Suprapubic skin (tissue), 4 donors: ENCODE measurements at regions not wholly inside any gene's neighbourhood (a gene's known extent, or its start where the extent isn't known, plus 50 kb on each side); places are given as distances from the start of the nearest gene placed in this dataset.
"Not testable (repeated sequence)": the region's sequence is repeated elsewhere in the genome, so short reads cannot be mapped to it uniquely, and the experiment has no call there.

Source experiments
- DNase-seq, 2 donors: peaks; one replicate each; pipeline ENCODE4 v3.0.0-alpha.2; 2019; ENCODE audit warnings: low spot score in 2 of 2
- H3K27ac ChIP-seq: fragments of 200-600 bp; sonication (generic); one replicate; pipeline ENCODE4 v1.5.1; 2019
- H3K27me3 ChIP-seq: fragments of 200-600 bp; sonication (generic); one replicate; pipeline ENCODE4 v1.5.1; 2019
- H3K36me3 ChIP-seq: fragments of 200-600 bp; sonication (generic); one replicate; pipeline ENCODE4 v1.5.1; 2019
- H3K4me1 ChIP-seq: fragments of 200-600 bp; sonication (generic); one replicate; pipeline ENCODE4 v1.5.1; 2019
- H3K4me3 ChIP-seq: fragments of 200-600 bp; sonication (generic); one replicate; pipeline ENCODE4 v1.5.1; 2019; ENCODE audit warnings: mild to moderate bottlenecking
- H3K9me3 ChIP-seq: fragments of 200-600 bp; sonication (generic); one replicate; pipeline ENCODE4 v1.5.1; 2019
- EP300 ChIP-seq: sonication (generic); formaldehyde crosslinking; IDR thresholded peaks from one replicate; pipeline ENCODE4 v1.6.1; 2017; ENCODE audit warnings: antibody characterized with exemption
- POLR2A ChIP-seq, 2 donors: fragments of 450-650 bp; IDR thresholded peaks; one replicate each; pipeline ENCODE4 v1.6.1; 2017; ENCODE audit warnings: antibody characterized with exemption in 2 of 2, mild to moderate bottlenecking in 2 of 2, moderate library complexity in 2 of 2
- POLR2AphosphoS5 ChIP-seq, 3 donors: sonication (generic); formaldehyde crosslinking; IDR thresholded peaks; one replicate each; pipeline ENCODE4 v1.6.1; 2017; ENCODE audit warnings: antibody characterized with exemption in 3 of 3
- WGBS: methylation state at CpG from one replicate; pipeline ENCODE4 v1.1.5; 2018; 5-methylcytosine and 5-hydroxymethylcytosine counted together
- TF ChIP-seq, protein P1 (sequence below), 2 donors: fragments of 200-600 bp in 1 of 2; fragments of 450-650 bp in 1 of 2; sonication (generic) in 1 of 2; IDR thresholded peaks; one replicate each; pipeline ENCODE4 v1.5.1; 2016 to 2019; ENCODE audit warnings: antibody characterized with exemption in 2 of 2, mild to moderate bottlenecking in 1 of 2, moderate library complexity in 1 of 2

DNA sequence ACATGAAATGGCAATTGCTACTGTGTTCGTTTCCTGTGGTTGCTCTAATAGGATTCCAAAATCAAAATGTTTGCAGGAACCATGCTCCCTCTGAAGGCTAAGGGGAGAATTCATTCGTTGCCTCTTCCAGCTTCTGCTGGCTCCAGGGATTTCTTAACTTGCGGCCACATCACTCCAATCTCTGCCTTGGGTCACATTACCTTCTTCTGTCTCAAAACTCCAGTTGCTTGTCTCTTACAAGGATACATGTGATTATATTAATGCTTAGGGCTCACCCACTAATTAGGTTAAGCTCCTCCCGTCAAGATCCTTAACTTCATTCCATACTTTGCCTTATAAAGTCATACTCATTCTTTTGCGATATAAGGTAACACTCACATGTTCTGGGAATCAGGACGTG, 208.4 kb downstream of the RBM46 start:
- Histone ChIP-seq H3K4me3 (no peak overlapping the region), H3K36me3 (no peaks in the 10 kb centered on the region), H3K4me1 (no peaks in the 10 kb centered on the region), H3K9me3 (no peaks in the 10 kb centered on the region), H3K27me3 (no peaks in the 10 kb centered on the region), H3K27ac (no peak overlapping the region)
- WGBS: 80% methylated on average over 6 of the region's 6 CpGs
- no peak for DNase-seq
- no peak for TF ChIP-seq POLR2A (IDR thresholded peaks at IDR 0.05)
- no peak for TF ChIP-seq EP300
- TF ChIP-seq, protein P1, sequence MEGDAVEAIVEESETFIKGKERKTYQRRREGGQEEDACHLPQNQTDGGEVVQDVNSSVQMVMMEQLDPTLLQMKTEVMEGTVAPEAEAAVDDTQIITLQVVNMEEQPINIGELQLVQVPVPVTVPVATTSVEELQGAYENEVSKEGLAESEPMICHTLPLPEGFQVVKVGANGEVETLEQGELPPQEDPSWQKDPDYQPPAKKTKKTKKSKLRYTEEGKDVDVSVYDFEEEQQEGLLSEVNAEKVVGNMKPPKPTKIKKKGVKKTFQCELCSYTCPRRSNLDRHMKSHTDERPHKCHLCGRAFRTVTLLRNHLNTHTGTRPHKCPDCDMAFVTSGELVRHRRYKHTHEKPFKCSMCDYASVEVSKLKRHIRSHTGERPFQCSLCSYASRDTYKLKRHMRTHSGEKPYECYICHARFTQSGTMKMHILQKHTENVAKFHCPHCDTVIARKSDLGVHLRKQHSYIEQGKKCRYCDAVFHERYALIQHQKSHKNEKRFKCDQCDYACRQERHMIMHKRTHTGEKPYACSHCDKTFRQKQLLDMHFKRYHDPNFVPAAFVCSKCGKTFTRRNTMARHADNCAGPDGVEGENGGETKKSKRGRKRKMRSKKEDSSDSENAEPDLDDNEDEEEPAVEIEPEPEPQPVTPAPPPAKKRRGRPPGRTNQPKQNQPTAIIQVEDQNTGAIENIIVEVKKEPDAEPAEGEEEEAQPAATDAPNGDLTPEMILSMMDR (IDR thresholded peaks at IDR 0.05): no peak
- TF ChIP-seq POLR2AphosphoS5 (IDR thresholded peaks at IDR 0.05): no peak

GRCh38 chr4:154997866-154998265, 210.6 kb upstream of the NPY2R start:
- H3K4me3 ChIP-seq, H3K9me3 ChIP-seq: not testable (repeated sequence)

GRCh38 chr4:154998284-154998683, 210.2 kb upstream of the NPY2R start:
- 81% methylated on average over 3 of the region's 3 CpGs for WGBS
- Histone ChIP-seq H3K36me3 (no peaks in the 10 kb centered on the region), H3K27ac (peak overlapping the region; percentile 65), H3K9me3 (no peaks in the 10 kb centered on the region), H3K4me3 (no peak overlapping the region), H3K4me1 (no peaks in the 10 kb centered on the region), H3K27me3 (no peaks in the 10 kb centered on the region)
- TF ChIP-seq EP300: no peak
- TF ChIP-seq POLR2A (IDR thresholded peaks at IDR 0.05): no peak
- TF ChIP-seq, protein P1 (IDR thresholded peaks at IDR 0.05): no peak
- no peak for TF ChIP-seq POLR2AphosphoS5 (IDR thresholded peaks at IDR 0.05)
- no peak for DNase-seq

More at GRCh38 chr4:154997866-154998265, 210.6 kb upstream of the NPY2R start:
- not testable (repeated sequence) for H3K36me3 ChIP-seq, H3K27me3 ChIP-seq, H3K4me1 ChIP-seq, DNase-seq
- WGBS: 80% methylated on average over 5 of the region's 5 CpGs
- peak overlapping the region; percentile 48 for H3K27ac ChIP-seq

DNA sequence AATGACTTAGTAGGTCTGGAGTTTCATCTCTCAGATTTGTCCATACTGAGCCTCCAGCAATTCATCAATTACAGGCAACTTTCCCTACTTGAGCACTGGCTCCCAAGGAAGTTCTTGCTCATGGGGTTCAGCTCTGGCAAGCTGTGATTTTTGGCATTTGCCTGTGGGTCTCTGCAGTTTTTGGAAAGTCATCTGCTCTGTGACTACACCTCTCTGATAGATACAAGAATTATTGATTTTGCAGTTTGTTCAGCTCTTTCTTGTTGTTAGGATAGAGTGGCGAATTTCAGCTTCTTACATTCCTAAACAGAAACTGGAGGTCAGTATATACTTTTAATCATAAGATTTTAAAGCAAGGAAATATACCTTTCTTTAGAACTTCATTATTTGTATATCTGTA, 209.7 kb upstream of the NPY2R start:
- Histone ChIP-seq H3K27me3 (no peaks in the 10 kb centered on the region), H3K4me3 (peak overlapping the region; percentile 26), H3K9me3 (no peaks in the 10 kb centered on the region), H3K27ac (peak overlapping the region; percentile 65), H3K4me1 (no peaks in the 10 kb centered on the region), H3K36me3 (no peaks in the 10 kb centered on the region)
- TF ChIP-seq POLR2AphosphoS5 (IDR thresholded peaks at IDR 0.05) (no peak), POLR2A (IDR thresholded peaks at IDR 0.05) (no peak), EP300 (no peak)
- TF ChIP-seq, protein P1 (IDR thresholded peaks at IDR 0.05): no peak
- WGBS: 78% methylated on average over 1 of the region's 1 CpG
- no peak for DNase-seq

GRCh38 chr4:154999950-155000578, 208.4 kb upstream of the NPY2R start:
- no peak for DNase-seq
- Histone ChIP-seq H3K4me1 (no peaks in the 10 kb centered on the region), H3K27ac (peak overlapping the region; percentile 65), H3K9me3 (no peaks in the 10 kb centered on the region), H3K36me3 (no peaks in the 10 kb centered on the region), H3K27me3 (no peaks in the 10 kb centered on the region), H3K4me3 (peak overlapping the region; percentile 26)
- TF ChIP-seq POLR2AphosphoS5 (IDR thresholded peaks at IDR 0.05) (no peak), POLR2A (IDR thresholded peaks at IDR 0.05) (no peak), EP300 (no peak)
- TF ChIP-seq, protein P1 (IDR thresholded peaks at IDR 0.05): no peak
- WGBS: 83% methylated on average over 3 of the region's 3 CpGs

GRCh38 chr4:155001251-155001650, 207.2 kb upstream of the NPY2R start:
- Histone ChIP-seq H3K4me1 (no peaks in the 10 kb centered on the region), H3K27ac (no peak overlapping the region), H3K36me3 (no peaks in the 10 kb centered on the region), H3K9me3 (no peaks in the 10 kb centered on the region), H3K27me3 (no peaks in the 10 kb centered on the region), H3K4me3 (peak overlapping the region; percentile 26)
- no peak for DNase-seq
- TF ChIP-seq POLR2AphosphoS5 (IDR thresholded peaks at IDR 0.05): no peak
- TF ChIP-seq, protein P1 (IDR thresholded peaks at IDR 0.05): no peak
- no peak for TF ChIP-seq POLR2A (IDR thresholded peaks at IDR 0.05)
- no peak for TF ChIP-seq EP300
- 61% methylated on average over 2 of the region's 2 CpGs for whole genome bisulfite sequencing
